Dermis blood vessel endothelial cell (primary cell): ENCODE measurements at regions not wholly inside any gene's neighbourhood (a gene's known extent, or its start where the extent isn't known, plus 50 kb on each side); places are given as distances from the start of the nearest gene placed in this dataset.
"Not testable (repeated sequence)": the region's sequence is repeated elsewhere in the genome, so short reads cannot be mapped to it uniquely, and the experiment has no call there.

Source experiments
- DNase-seq: peaks from one replicate; pipeline ENCODE4 v3.0.0; 2010

DNA sequence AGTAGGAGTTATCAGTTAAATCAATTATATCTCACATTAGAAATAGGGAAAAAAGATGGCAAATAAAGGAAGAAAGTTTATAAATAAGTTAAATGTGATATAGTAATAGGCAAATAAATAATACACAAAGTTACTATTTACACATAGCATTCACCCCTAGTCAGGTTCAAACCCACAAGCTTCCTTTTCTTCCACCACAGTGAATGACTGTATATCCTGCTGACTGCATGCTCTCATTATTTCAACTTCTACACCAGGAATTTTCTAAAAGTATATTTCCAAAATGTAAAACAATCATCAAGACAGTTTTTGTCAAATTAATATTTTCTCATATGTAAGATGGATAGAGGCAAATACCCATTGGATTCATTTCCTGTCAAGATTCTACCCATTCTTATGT is 548.6 kb upstream of the SLITRK5 start:
- no peak for DNase-seq

DNA sequence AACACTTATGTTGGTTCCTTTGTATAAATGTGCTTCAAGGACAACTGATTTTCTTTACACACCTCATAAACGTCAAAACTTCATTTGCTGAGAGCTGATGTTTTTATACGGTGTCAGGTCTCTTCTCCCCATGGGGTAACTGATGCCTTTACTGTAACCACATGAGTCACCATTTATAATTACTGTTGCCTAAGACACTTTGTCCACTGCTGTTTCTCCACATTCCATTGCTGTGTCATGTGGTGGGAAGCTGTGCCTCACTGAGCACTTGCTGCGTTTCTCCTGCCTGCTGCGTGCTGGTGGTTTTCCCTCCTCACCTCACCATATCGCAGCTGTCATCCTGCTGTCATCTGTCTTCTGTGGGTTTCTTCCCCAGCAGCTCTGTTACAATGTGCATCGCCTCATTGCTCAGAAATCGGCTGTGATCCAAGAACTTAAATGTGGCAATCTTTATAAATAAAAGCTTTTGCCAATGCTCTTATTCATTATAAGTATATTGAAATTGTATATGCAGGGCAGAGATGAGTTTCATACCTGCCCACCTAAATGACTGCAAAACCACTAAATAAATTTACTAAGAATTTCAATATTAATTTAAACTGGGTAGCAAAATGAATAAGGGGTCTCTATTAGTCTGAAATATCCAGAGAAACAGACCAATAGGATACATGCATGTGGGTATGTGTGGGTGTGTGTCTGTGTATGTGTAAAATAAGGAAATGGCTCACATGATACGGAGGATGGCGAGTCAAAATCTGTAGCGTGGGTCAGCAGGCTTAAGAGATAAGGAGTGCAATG is 547.0 kb upstream of the SLITRK5 start:
- DNase-seq = no peak

DNA sequence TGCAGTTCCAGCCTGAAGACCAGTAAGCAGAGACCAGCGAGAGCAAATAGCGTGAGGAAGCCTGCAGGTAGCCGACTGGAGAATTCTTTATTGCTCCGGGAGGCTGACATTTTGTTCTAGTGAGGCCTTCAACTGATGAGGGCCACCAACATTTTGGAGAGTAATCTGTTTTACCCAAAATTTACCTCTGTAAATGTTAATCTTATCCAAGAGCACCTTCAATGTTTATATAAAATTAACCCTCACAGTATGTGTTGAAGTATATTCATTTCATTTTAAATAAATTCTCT is 546.4 kb upstream of the SLITRK5 start:
- no peak for DNase-seq

GRCh38 chr13:87128036-87128435 is 543.1 kb upstream of the SLITRK5 start:
- no peak for DNase-seq

GRCh38 chr13:87128491-87128890 is 542.7 kb upstream of the SLITRK5 start:
- DNase-seq = no peak

DNA sequence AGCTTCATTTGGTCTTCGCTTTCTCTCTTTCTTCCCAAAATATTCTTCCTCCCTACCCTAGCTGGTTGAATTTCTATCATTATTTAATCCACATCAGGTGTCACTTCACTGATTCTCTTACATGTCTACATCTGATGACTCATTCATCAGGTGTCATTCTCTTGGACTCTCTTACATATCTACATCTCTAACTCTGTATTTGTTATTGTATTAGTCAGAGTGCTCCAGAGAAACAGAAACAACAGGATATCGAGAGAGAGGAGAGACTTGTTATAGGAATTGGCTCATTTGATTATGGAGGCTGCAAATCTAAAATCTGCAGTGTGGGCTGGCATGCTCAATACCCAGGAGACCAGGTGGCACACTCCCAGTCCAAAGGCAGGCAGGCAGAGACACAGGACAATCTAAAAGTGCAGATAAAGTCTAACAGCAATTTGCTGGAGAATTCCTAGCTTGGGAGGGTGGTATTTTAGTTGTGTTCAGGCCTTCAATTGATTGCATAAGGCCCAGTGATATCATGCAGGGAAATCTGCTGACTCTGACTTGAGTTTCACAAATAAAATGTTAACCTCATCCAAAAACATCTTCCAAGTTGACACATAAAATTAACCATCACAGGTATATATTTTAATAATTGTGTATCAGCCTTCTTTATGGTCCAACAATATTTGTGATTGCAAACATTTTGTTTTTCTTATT is 541.4 kb upstream of the SLITRK5 start:
- DNase-seq = no peak

DNA sequence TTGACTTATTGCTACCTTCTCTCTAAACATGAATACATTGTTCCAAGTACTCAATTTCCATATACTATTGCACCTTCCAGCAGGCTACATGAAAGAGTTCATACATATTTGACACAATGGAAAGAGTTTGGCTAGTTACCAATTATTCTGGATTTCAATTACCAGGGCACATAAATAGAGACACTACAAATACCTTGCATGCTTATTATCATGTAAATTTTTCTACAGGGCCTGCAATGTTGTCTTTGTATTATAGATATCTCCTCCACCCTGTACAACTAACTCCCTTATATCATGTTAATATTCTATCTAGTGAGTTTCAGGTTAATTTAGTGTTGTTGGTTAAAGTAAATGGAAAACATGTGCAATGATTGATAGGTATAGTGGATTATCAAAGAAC is 540.7 kb upstream of the SLITRK5 start:
- DNase-seq = no peak

DNA sequence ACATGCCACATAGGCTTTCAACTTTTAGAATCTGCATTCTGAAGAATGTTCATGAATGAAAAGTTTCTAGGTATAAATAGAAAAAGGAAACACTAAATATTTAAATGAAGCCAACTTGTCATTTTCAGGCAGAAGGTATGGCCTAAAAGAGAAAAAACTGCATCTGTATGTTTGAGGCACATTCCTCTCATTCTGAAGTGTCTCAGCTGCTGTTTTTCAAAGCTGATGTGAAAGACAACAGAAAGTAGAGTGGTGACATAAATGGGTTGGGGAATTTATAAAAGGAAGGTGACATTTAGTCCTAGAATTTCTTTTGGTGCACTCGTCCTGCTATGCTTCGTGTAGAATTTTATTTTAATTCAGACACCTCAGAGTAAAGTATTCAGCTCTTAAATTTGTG is 539.6 kb upstream of the SLITRK5 start:
- DNase-seq = no peak

DNA sequence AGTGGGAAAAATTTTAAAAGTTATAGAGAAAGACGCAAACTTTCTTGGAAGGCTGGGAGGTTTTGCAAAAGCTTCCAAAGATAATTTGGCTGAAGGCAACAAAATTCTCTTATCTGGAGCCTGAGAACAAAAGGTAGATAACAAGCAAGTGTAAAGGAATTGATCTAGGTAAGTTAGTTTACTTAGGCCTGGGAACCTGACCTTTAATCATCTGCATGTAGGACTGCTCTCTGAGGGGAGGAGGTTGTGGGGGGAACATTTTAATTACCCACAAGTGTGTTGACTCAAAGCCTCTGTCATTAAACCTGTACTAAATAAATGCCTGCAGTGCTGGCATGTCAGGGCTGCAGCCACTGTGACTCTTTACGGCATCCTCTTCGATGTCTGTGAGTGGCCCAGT is 532.3 kb upstream of the SLITRK5 start:
- DNase-seq = no peak

GRCh38 chr13:87147076-87147475 is 524.1 kb upstream of the SLITRK5 start:
- no peak for DNase-seq

DNA sequence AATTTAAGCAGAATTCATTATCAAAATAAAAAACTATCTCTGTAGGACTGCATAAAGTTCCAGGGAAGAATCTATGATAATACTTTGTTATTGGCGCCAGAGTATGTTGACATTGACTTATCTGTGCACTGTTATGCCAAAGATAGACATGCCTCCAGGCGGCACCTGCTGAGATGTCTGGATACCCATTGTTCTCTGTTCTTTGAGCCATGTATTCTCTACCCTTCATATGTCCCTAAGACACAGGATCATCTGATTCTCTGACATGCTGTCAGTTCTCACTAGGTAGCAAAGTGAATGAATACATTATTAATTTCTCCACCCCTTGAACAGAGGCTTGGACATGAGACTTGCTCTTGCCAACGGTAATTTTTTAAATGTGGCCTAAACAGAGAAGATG is 517.8 kb upstream of the SLITRK5 start:
- DNase-seq = no peak

GRCh38 chr13:87166348-87166747 is 504.8 kb upstream of the SLITRK5 start:
- no peak for DNase-seq

DNA sequence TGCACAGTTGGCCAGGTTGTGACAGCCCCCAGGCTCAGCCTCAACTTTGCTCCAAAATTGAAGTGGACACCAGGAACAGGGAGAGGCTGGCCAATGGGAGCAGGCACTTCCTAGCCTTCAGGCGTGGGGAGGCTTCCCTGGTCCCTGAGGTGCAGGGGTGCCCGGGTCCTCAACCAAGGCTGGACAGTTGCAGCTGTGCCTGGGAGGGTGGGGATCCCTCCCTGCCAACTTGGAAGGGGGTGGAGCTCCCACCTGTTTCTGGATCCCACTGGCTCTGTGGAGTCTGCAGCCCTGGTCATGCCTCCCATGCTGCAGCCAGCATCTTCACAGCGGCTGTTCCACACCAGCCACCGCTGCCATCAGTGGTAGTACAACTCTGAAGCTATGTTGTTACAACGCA is 502.8 kb upstream of the SLITRK5 start:
- no peak for DNase-seq

DNA sequence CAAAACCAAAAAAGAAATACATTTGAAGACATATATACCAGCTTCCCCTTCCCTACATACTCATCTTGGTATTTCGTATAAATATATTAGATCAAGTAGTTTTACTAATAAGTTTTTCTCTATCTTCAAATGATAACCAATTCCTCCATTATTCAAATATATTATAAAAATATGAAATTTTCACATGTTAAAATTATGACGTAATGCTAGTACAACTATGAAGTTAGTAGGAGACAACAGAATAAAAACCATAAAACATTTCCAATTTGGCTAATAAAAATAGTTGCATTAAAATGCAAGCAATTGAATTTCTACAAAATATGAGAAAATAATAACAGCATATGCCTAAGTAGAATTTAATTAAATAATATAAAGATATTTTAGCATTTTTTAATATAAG is 501.8 kb upstream of the SLITRK5 start:
- DNase-seq = no peak

GRCh38 chr13:87172166-87172835 is 498.9 kb upstream of the SLITRK5 start:
- DNase-seq = no peak

DNA sequence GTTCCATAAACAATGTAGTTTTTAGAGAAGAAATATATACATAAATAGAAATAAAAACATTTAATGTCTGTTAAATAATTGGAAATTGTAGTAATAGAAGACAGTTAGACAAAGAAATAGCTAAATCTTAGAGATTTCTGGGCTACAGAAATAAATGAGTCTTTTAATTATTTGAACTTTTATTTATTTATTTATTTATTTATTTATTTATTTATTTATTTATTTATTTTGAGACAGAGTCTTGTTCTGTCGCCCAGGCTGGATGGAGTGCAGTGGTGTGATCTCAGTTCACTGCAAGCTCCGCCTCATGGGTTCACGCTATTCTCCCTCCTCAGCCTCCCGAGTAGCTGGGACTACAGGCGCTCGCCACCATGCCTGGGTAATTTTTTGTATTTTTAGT is 486.0 kb upstream of the SLITRK5 start:
- DNase-seq = not testable (repeated sequence)

DNA sequence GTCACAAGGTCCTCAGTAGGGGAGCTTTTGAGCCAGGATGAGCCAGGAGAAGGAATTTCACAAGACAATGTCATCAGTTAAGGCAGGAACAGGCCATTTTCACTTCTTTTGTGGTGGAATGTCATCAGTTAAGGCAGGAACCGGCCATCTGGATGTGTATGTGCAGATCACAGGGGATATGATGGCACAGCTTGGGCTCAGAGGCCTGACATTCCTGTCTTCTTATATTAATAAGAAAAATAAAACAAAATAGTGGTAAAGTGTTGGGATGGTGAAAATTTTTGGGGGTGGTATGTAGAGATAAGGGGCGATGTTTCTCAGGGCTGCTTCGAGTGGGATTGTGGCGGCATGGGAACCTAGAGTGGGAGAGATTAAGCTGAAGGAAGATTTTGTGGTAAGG is 484.5 kb upstream of the SLITRK5 start:
- not testable (repeated sequence) for DNase-seq

DNA sequence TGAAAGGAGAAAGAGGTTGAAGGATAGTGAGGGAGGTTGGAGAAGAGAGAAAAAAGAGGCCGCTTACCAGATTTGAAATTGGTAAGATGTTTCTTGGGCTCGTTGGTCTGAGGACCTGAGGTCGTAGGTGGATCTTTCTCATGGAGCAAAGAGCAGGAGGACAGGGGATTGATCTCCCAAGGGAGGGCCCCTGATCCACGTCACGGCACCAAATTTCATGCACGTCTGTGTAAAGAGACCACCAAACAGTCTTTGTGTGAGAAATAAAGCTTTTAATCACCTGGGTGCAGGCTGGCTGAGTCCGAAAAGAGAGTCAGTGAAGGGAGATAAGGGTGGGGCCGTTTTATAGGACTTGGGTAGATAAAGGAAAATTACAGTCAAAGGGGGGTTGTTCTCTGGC is 479.7 kb upstream of the SLITRK5 start:
- DNase-seq = not testable (repeated sequence)

DNA sequence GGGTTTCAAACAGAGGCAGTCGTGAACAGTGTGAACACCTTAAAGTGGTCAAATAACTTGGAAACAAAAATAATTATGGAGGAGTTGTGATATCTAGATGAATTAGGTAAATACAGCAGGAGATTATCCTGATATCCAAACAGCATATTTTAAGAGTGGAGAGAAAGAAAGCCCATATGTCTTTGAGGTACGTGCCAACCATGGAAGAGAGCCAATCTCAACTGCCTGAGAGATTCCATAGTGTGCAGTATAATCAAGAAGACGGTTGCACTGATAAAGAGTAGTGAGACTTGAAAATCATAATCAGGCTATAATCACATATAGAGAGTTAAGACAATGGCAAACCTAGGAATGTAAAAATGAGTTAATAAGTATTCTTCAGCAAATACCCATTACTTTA is 472.8 kb upstream of the SLITRK5 start:
- DNase-seq = no peak

- no peak for DNase-seq
These were observed 464.5 kb upstream of the SLITRK5 start for GRCh38 chr13:87206708-87207107.

DNA sequence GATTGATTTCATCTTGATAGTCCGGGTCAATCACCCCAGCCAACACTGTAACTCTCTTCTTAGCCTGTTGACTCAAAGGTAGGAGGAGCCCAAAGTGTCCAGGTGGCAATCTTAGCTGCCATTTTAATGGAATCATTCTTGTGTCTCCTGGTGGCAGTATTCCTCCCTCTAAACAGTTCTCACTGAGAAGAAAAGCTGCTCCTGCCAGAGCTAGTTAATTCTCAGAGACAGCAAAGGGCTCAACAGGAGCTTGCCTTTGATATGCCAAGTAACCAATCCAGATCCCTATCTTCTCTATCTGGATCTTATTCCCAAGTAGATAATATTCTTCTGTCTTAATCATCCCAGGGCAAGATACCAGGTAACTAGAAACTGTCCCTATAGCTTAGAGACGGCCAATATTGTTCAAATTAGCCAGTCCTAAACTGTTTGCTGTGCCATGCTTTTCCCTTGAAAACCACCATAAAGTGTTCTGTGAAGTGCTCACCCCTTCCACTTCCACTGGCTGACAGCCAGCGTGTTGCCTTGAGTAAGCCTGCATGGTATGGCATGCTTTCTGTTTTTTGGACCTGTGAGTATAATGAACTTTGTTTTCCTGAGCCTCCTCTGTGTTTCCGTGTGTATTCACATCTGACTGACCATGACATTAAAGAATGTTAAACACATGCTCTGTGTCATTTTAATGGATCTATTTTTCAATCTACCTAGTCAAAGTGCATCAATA is 463.7 kb upstream of the SLITRK5 start:
- DNase-seq = no peak

GRCh38 chr13:87208636-87209035 is 462.5 kb upstream of the SLITRK5 start:
- no peak for DNase-seq

GRCh38 chr13:87234981-87235380 is 436.2 kb upstream of the SLITRK5 start:
- no peak for DNase-seq
